H1 (cell line): ENCODE measurements at regions not wholly inside any gene's neighbourhood (a gene's known extent, or its start where the extent isn't known, plus 50 kb on each side); places are given as distances from the start of the nearest gene placed in this dataset.

Experiments
- CTCF ChIA-PET: fragments of 300-600 bp; sonication (Branson Sonifier 250); formaldehyde crosslinking; loops from one replicate; lab custom pipeline; 2021; ENCODE audit not compliant: partially characterized antibody; lab: Charles Lee
- POLR2A ChIA-PET: fragments of 300-600 bp; sonication (Branson Sonifier 250); formaldehyde crosslinking; loops from one replicate; lab custom pipeline; 2021; ENCODE audit warnings: inconsistent platforms; ENCODE audit not compliant: partially characterized antibody; lab: Charles Lee
- DNase-seq, 2 experiments: peaks; one replicate each; pipeline versions ENCODE4 v3.0.0 to v3.0.0-alpha.2; 2010 to 2022; ENCODE audit warnings: low spot score in 2 of 2, low read depth in 1 of 2, mixed read lengths in 1 of 2
- FAIRE-seq: peaks from 2 replicates; lab custom pipeline; 2011; peaks lifted over from hg19 to GRCh38; lab: Jason Lieb, UNC
- H2AFZ ChIP-seq: 2 replicates; pipeline ENCODE4 v1.8.1; 2012; ENCODE audit warnings: low read length, inconsistent platforms
- H2AK5ac ChIP-seq: 2 replicates; pipeline ENCODE4 v1.6.1; 2013; ENCODE audit warnings: low read depth, low read length
- H2BK120ac ChIP-seq: replicated peaks from 2 replicates; pipeline ENCODE3; 2013; ENCODE audit warnings: low read depth, low read length, inconsistent platforms
- H2BK12ac ChIP-seq: 2 replicates; pipeline ENCODE4 v1.6.1; 2013; ENCODE audit warnings: low read depth, low read length
- H2BK15ac ChIP-seq: 2 replicates; pipeline ENCODE4 v1.6.1; 2013; ENCODE audit warnings: low read length
- H2BK20ac ChIP-seq: 2 replicates; pipeline ENCODE4 v1.6.1; 2013; ENCODE audit warnings: low read length
- H2BK5ac ChIP-seq: 2 replicates; pipeline ENCODE4 v1.6.1; 2013; ENCODE audit warnings: low read depth, low read length
- H3K14ac ChIP-seq: 2 replicates; pipeline ENCODE4 v1.6.1; 2013; ENCODE audit warnings: inconsistent platforms; ENCODE audit not compliant: insufficient read length
- H3K18ac ChIP-seq: 2 replicates; pipeline ENCODE4 v1.6.1; 2013; ENCODE audit warnings: low read length; ENCODE audit errors: extremely low read depth
- H3K23ac ChIP-seq: 2 replicates; pipeline ENCODE4 v1.6.1; 2013; ENCODE audit warnings: inconsistent platforms; ENCODE audit not compliant: insufficient read length
- H3K23me2 ChIP-seq: 2 replicates; pipeline ENCODE4 v1.6.1; 2013; ENCODE audit warnings: low read depth, low read length
- H3K27ac ChIP-seq: 2 replicates; pipeline ENCODE4 v1.6.1; 2011; ENCODE audit warnings: low read depth, low read length, inconsistent platforms
- H3K27me3 ChIP-seq, 4 experiments: replicated peaks in 1 of 4; 1 replicate in 1 of 4; 2 replicates in 3 of 4; pipeline versions ENCODE4 v1.6.1 to v1.8.1; 2011 to 2013; ENCODE audit warnings: low read length in 3 of 4, mild to moderate bottlenecking in 3 of 4, inconsistent platforms in 2 of 4, mixed read lengths in 2 of 4, moderate library complexity in 1 of 4; ENCODE audit not compliant: control insufficient read depth in 3 of 4, insufficient read depth in 3 of 4; ENCODE audit errors: extremely low read depth in 1 of 4
- H3K36me3 ChIP-seq, 4 experiments: 2 replicates each; pipeline versions ENCODE4 v1.6.1 to v1.8.1; 2011 to 2013; ENCODE audit warnings: mild to moderate bottlenecking in 4 of 4, low read length in 3 of 4, moderate library complexity in 2 of 4, control low read depth in 1 of 4, inconsistent platforms in 1 of 4; ENCODE audit not compliant: insufficient read depth in 4 of 4, control insufficient read depth in 2 of 4
- H3K4ac ChIP-seq: replicated peaks from 2 replicates; pipeline ENCODE3; 2013; ENCODE audit warnings: low read length, low read depth, mixed read lengths, inconsistent platforms; ENCODE audit not compliant: insufficient read length
- H3K4me1 ChIP-seq, 4 experiments: replicated peaks in 1 of 4; 1 replicate in 1 of 4; 2 replicates in 3 of 4; pipeline versions ENCODE4 v1.6.1 to v1.8.1; 2011 to 2013; ENCODE audit warnings: low read length in 3 of 4, inconsistent platforms in 2 of 4, mixed read lengths in 1 of 4; ENCODE audit not compliant: insufficient read depth in 4 of 4, control insufficient read depth in 3 of 4
- H3K4me2 ChIP-seq, 2 experiments: 2 replicates each; pipeline versions ENCODE4 v1.6.1 to v1.8.1; 2011 to 2013; ENCODE audit warnings: low read depth in 2 of 2, low read length in 2 of 2, control low read depth in 1 of 2, inconsistent platforms in 1 of 2, mild to moderate bottlenecking in 1 of 2; ENCODE audit not compliant: insufficient read depth in 1 of 2
- H3K4me3 ChIP-seq, 4 experiments: fragments of 200-600, 300-600 bp in 1 of 4; sonication (generic), shearing (Covaris generic), sonication (Bioruptor Twin) in 1 of 4; 2 replicates each; pipeline versions ENCODE4 v1.5.1 to v1.8.1; 2011 to 2016; ENCODE audit warnings: low read length in 4 of 4, low read depth in 3 of 4, control low read depth in 2 of 4, inconsistent platforms in 2 of 4, mild to moderate bottlenecking in 2 of 4, mixed read lengths in 1 of 4, moderate library complexity in 1 of 4; ENCODE audit not compliant: insufficient read depth in 2 of 4; ENCODE audit errors: extremely low read depth in 1 of 4
- H3K56ac ChIP-seq: replicated peaks from 2 replicates; pipeline ENCODE3; 2013; ENCODE audit warnings: low read depth, mild to moderate bottlenecking, mixed read lengths, low read length, inconsistent platforms; ENCODE audit not compliant: insufficient read length
- H3K79me1 ChIP-seq: 2 replicates; pipeline ENCODE4 v1.6.1; 2013; ENCODE audit warnings: low read depth, low read length, control low read depth
- H3K79me2 ChIP-seq, 2 experiments: 2 replicates each; pipeline versions ENCODE4 v1.6.1 to v1.8.1; 2012 to 2013; ENCODE audit warnings: low read length in 2 of 2, mild to moderate bottlenecking in 2 of 2, inconsistent platforms in 1 of 2; ENCODE audit not compliant: insufficient read depth in 2 of 2, control insufficient read depth in 1 of 2
- H3K9ac ChIP-seq, 4 experiments: replicated peaks in 1 of 4; 1 replicate in 1 of 4; 2 replicates in 3 of 4; pipeline versions ENCODE4 v1.6.1 to v1.8.1; 2011 to 2013; ENCODE audit warnings: low read depth in 3 of 4, low read length in 3 of 4, control low read depth in 2 of 4, mild to moderate bottlenecking in 2 of 4, moderate library complexity in 2 of 4, inconsistent platforms in 1 of 4; ENCODE audit errors: extremely low read depth in 1 of 4
- H3K9me3 ChIP-seq, 2 experiments: 2 replicates each; pipeline versions ENCODE4 v1.6.1 to v1.8.1; 2012 to 2013; ENCODE audit warnings: mild to moderate bottlenecking in 2 of 2, moderate library complexity in 2 of 2, control low read depth in 1 of 2, inconsistent platforms in 1 of 2, low read depth in 1 of 2, low read length in 1 of 2, mixed read lengths in 1 of 2; ENCODE audit not compliant: insufficient read depth in 2 of 2
- H4K20me1 ChIP-seq, 2 experiments: replicated peaks in 1 of 2; 2 replicates each; pipeline versions ENCODE3 to v1.8.1; 2011 to 2013; ENCODE audit warnings: inconsistent platforms in 2 of 2, low read length in 2 of 2, mild to moderate bottlenecking in 1 of 2; ENCODE audit not compliant: insufficient read depth in 2 of 2, control insufficient read depth in 1 of 2
- H4K5ac ChIP-seq: 2 replicates; pipeline ENCODE4 v1.6.1; 2013; ENCODE audit warnings: low read length, low read depth, mixed read lengths, inconsistent platforms; ENCODE audit not compliant: insufficient read length
- H4K8ac ChIP-seq: 2 replicates; pipeline ENCODE4 v1.8.0; 2013; ENCODE audit warnings: mild to moderate bottlenecking, moderate library complexity, low read length, inconsistent platforms; ENCODE audit not compliant: insufficient read depth; ENCODE audit errors: extremely low read depth
- H4K91ac ChIP-seq: replicated peaks from 2 replicates; pipeline ENCODE3; 2013; ENCODE audit warnings: low read length, mixed read lengths, inconsistent platforms; ENCODE audit not compliant: insufficient read length
- WGBS, 2 experiments: shearing (Covaris generic) in 1 of 2; methylation state at CpG; one replicate each; pipeline versions ENCODE4 v1.1.6 to v1.1.7; 2013 to 2015; ENCODE audit warnings: low lambda C conversion rate in 2 of 2, mixed read lengths in 2 of 2, inconsistent platforms in 1 of 2, low coverage in 1 of 2, missing lambda C conversion rate in 1 of 2; ENCODE audit not compliant: insufficient replicate concordance in 2 of 2, insufficient coverage in 1 of 2, insufficient read length in 1 of 2; ENCODE audit errors: extremely low coverage in 1 of 2, missing lambda C conversion rate in 1 of 2; 5-methylcytosine and 5-hydroxymethylcytosine counted together
- TF ChIP-seq, protein P1 (sequence below): fragments of 300-600 bp; sonication (generic); IDR thresholded peaks from 2 replicates; pipeline ENCODE4 v1.7.1; 2012; ENCODE audit warnings: low read length, moderate library complexity, mild to moderate bottlenecking, inconsistent platforms; ENCODE audit not compliant: insufficient replicate concordance

DNA sequence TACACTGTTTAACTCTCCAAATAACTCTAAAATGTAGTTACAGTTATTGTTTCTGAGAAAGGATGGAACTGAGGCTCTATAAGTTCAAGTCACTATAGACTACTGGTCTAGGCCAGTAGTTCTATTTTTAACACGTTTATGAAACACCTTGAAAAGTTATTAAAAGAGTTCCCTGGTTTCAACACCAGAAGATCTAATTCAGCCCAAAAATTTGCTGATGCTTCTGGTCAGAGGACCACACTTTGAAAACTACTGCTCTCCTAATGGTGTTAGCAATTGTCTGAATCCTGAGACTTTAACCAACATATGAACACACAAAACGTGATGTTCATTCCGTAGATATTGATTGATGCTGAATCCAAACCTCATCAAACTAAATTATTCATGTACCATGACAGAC lies 658.6 kb upstream of the STEAP1 start:
- Histone ChIP-seq H3K4me2 (no peak overlapping the region), H2AK5ac (no peak overlapping the region), H2BK120ac (no peak overlapping the region), H3K23me2 (no peaks in the 10 kb centered on the region), H4K8ac (no peak overlapping the region), H3K23ac (no peak overlapping the region), H3K4me3 (no peak overlapping the region), H3K27me3 (no peaks in the 10 kb centered on the region), H3K79me2 (no peaks in the 10 kb centered on the region), H3K18ac (no peak overlapping the region), H3K9ac (no peak overlapping the region), H3K79me1 (no peaks in the 10 kb centered on the region), H2BK15ac (no peak overlapping the region), H4K20me1 (no peaks in the 10 kb centered on the region), H3K27ac (no peak overlapping the region), H2BK20ac (no peak overlapping the region), H2BK12ac (no peak overlapping the region), H4K5ac (no peak overlapping the region), H3K4ac (no peak overlapping the region), H2AFZ (no peak overlapping the region), H3K56ac (no peak overlapping the region), H4K91ac (no peak overlapping the region), H3K9me3 (no peaks in the 10 kb centered on the region), H3K14ac (no peak overlapping the region), H3K4me1 (no peaks in the 10 kb centered on the region), H2BK5ac (no peak overlapping the region), H3K36me3 (no peaks in the 10 kb centered on the region)
- POLR2A ChIA-PET: no interaction called here
- 85% methylated on average over 3 of the region's 3 CpGs; no CpG with 5 or more reads in 1 of the 2 experiments for WGBS, 2 experiments
- FAIRE-seq: no peak
- DNase-seq: no peak
- CTCF ChIA-PET: no interaction called here
- TF ChIP-seq, protein P1, sequence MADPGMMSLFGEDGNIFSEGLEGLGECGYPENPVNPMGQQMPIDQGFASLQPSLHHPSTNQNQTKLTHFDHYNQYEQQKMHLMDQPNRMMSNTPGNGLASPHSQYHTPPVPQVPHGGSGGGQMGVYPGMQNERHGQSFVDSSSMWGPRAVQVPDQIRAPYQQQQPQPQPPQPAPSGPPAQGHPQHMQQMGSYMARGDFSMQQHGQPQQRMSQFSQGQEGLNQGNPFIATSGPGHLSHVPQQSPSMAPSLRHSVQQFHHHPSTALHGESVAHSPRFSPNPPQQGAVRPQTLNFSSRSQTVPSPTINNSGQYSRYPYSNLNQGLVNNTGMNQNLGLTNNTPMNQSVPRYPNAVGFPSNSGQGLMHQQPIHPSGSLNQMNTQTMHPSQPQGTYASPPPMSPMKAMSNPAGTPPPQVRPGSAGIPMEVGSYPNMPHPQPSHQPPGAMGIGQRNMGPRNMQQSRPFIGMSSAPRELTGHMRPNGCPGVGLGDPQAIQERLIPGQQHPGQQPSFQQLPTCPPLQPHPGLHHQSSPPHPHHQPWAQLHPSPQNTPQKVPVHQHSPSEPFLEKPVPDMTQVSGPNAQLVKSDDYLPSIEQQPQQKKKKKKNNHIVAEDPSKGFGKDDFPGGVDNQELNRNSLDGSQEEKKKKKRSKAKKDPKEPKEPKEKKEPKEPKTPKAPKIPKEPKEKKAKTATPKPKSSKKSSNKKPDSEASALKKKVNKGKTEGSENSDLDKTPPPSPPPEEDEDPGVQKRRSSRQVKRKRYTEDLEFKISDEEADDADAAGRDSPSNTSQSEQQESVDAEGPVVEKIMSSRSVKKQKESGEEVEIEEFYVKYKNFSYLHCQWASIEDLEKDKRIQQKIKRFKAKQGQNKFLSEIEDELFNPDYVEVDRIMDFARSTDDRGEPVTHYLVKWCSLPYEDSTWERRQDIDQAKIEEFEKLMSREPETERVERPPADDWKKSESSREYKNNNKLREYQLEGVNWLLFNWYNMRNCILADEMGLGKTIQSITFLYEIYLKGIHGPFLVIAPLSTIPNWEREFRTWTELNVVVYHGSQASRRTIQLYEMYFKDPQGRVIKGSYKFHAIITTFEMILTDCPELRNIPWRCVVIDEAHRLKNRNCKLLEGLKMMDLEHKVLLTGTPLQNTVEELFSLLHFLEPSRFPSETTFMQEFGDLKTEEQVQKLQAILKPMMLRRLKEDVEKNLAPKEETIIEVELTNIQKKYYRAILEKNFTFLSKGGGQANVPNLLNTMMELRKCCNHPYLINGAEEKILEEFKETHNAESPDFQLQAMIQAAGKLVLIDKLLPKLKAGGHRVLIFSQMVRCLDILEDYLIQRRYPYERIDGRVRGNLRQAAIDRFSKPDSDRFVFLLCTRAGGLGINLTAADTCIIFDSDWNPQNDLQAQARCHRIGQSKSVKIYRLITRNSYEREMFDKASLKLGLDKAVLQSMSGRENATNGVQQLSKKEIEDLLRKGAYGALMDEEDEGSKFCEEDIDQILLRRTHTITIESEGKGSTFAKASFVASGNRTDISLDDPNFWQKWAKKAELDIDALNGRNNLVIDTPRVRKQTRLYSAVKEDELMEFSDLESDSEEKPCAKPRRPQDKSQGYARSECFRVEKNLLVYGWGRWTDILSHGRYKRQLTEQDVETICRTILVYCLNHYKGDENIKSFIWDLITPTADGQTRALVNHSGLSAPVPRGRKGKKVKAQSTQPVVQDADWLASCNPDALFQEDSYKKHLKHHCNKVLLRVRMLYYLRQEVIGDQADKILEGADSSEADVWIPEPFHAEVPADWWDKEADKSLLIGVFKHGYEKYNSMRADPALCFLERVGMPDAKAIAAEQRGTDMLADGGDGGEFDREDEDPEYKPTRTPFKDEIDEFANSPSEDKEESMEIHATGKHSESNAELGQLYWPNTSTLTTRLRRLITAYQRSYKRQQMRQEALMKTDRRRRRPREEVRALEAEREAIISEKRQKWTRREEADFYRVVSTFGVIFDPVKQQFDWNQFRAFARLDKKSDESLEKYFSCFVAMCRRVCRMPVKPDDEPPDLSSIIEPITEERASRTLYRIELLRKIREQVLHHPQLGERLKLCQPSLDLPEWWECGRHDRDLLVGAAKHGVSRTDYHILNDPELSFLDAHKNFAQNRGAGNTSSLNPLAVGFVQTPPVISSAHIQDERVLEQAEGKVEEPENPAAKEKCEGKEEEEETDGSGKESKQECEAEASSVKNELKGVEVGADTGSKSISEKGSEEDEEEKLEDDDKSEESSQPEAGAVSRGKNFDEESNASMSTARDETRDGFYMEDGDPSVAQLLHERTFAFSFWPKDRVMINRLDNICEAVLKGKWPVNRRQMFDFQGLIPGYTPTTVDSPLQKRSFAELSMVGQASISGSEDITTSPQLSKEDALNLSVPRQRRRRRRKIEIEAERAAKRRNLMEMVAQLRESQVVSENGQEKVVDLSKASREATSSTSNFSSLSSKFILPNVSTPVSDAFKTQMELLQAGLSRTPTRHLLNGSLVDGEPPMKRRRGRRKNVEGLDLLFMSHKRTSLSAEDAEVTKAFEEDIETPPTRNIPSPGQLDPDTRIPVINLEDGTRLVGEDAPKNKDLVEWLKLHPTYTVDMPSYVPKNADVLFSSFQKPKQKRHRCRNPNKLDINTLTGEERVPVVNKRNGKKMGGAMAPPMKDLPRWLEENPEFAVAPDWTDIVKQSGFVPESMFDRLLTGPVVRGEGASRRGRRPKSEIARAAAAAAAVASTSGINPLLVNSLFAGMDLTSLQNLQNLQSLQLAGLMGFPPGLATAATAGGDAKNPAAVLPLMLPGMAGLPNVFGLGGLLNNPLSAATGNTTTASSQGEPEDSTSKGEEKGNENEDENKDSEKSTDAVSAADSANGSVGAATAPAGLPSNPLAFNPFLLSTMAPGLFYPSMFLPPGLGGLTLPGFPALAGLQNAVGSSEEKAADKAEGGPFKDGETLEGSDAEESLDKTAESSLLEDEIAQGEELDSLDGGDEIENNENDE: no peak
